HG03571 (cell line): ENCODE measurements at regions not wholly inside any gene's neighbourhood (a gene's known extent, or its start where the extent isn't known, plus 50 kb on each side); places are given as distances from the start of the nearest gene placed in this dataset.

ENCODE experiments used
- ATAC-seq: cut with Tn5 transposase; IDR thresholded peaks from one replicate; pipeline ENCODE4 v1.9.1; 2021; ENCODE audit not compliant: unreplicated experiment

GRCh38 chr1:14098294-14098913 is 398.4 kb downstream of the PRDM2 start:
- ATAC-seq, result no peak

GRCh38 chr1:14100444-14100843 is 400.5 kb downstream of the PRDM2 start:
- ATAC-seq, result no peak

GRCh38 chr1:14100919-14101318 is 400.9 kb downstream of the PRDM2 start:
- ATAC-seq, result no peak

GRCh38 chr1:14102180-14102579 is 402.2 kb downstream of the PRDM2 start:
- ATAC-seq, result no peak

GRCh38 chr1:14103878-14104430 is 404.0 kb downstream of the PRDM2 start:
- no peak for ATAC-seq

- ATAC-seq, result no peak
Observed at GRCh38 chr1:14106126-14106525, 406.1 kb downstream of the PRDM2 start.

GRCh38 chr1:14106679-14107313 is 406.8 kb downstream of the PRDM2 start:
- ATAC-seq, result no peak

GRCh38 chr1:14108356-14109275 is 408.6 kb downstream of the PRDM2 start:
- no peak for ATAC-seq

GRCh38 chr1:14109276-14109635 is 409.3 kb downstream of the PRDM2 start:
- ATAC-seq, result no peak

- no peak for ATAC-seq
Observed at GRCh38 chr1:14110040-14110439, 410.1 kb downstream of the PRDM2 start.

GRCh38 chr1:14111121-14111520 is 411.1 kb downstream of the PRDM2 start:
- ATAC-seq, result no peak

GRCh38 chr1:14112613-14113012 is 412.6 kb downstream of the PRDM2 start:
- ATAC-seq, result no peak

- no peak for ATAC-seq
Observed at GRCh38 chr1:14113271-14113670, 413.3 kb downstream of the PRDM2 start.

- ATAC-seq, result no peak
Observed at GRCh38 chr1:14113841-14114567, 414.0 kb downstream of the PRDM2 start.

- no peak for ATAC-seq
Observed at GRCh38 chr1:14115976-14116375, 416.0 kb downstream of the PRDM2 start.

- no peak for ATAC-seq
Observed at GRCh38 chr1:14117700-14118099, 417.7 kb downstream of the PRDM2 start.

- no peak for ATAC-seq
Observed at GRCh38 chr1:14118691-14119485, 418.9 kb downstream of the PRDM2 start.

- ATAC-seq, result no peak
Observed at GRCh38 chr1:14120895-14121294, 420.9 kb downstream of the PRDM2 start.

- no peak for ATAC-seq
Observed at GRCh38 chr1:14128096-14128495, 428.1 kb downstream of the PRDM2 start.

GRCh38 chr1:14129009-14129408 is 429.0 kb downstream of the PRDM2 start:
- ATAC-seq, result no peak
